Liver (tissue), 8 donors: ENCODE measurements at regions not wholly inside any gene's neighbourhood (a gene's known extent, or its start where the extent isn't known, plus 50 kb on each side); places are given as distances from the start of the nearest gene placed in this dataset.

Experiments used
- DNase-seq: peaks from one replicate; pipeline ENCODE4 v3.0.0-alpha.2; 2017; ENCODE audit warnings: low spot score
- H3K27ac ChIP-seq, 2 donors: one replicate each; pipeline ENCODE4 v1.7.0; 2013; ENCODE audit warnings: inconsistent platforms in 2 of 2, low read length in 2 of 2, control low read depth in 1 of 2, low read depth in 1 of 2, mild to moderate bottlenecking in 1 of 2
- H3K27me3 ChIP-seq, 4 donors: one replicate each; pipeline versions ENCODE4 v1.6.1 to v1.7.0; 2013; ENCODE audit warnings: low read length in 3 of 4, inconsistent platforms in 1 of 4, mild to moderate bottlenecking in 1 of 4, moderate library complexity in 1 of 4; ENCODE audit not compliant: control insufficient read depth in 4 of 4, insufficient read depth in 4 of 4
- H3K36me3 ChIP-seq, 4 donors: one replicate each; pipeline versions ENCODE4 v1.6.1 to v1.7.0; 2013; ENCODE audit warnings: low read length in 3 of 4, mild to moderate bottlenecking in 3 of 4, low read depth in 1 of 4, moderate library complexity in 1 of 4; ENCODE audit not compliant: control insufficient read depth in 4 of 4, insufficient read depth in 3 of 4
- H3K4me1 ChIP-seq, 4 donors: one replicate each; pipeline versions ENCODE4 v1.6.1 to v1.7.0; 2013; ENCODE audit warnings: low read length in 3 of 4, mild to moderate bottlenecking in 3 of 4, moderate library complexity in 1 of 4; ENCODE audit not compliant: control insufficient read depth in 4 of 4, insufficient read depth in 4 of 4
- H3K4me3 ChIP-seq, 3 donors: one replicate each; pipeline versions ENCODE4 v1.6.1 to v1.7.0; 2013; ENCODE audit warnings: low read length in 3 of 3, control low read depth in 1 of 3, low read depth in 1 of 3, mild to moderate bottlenecking in 1 of 3
- H3K9ac ChIP-seq, 2 donors: one replicate each; pipeline ENCODE4 v1.7.0; 2013; ENCODE audit warnings: low read length in 2 of 2, mild to moderate bottlenecking in 2 of 2, moderate library complexity in 2 of 2, control low read depth in 1 of 2, low read depth in 1 of 2
- H3K9me3 ChIP-seq, 4 donors: one replicate each; pipeline versions ENCODE4 v1.6.1 to v1.7.0; 2013; ENCODE audit warnings: low read length in 3 of 4; ENCODE audit not compliant: control insufficient read depth in 4 of 4
- CTCF ChIP-seq: fragments of 150-350 bp; IDR thresholded peaks from 2 replicates; pipeline ENCODE4 v1.5.1; 2017; ENCODE audit warnings: improper control_type of control experiment, low read depth, low read length; ENCODE audit not compliant: missing input control
- EGR1 ChIP-seq, 2 donors: IDR thresholded peaks; 2 replicates each; pipeline ENCODE4 v1.6.1; 2016 to 2018; ENCODE audit warnings: antibody characterized with exemption in 2 of 2, low read depth in 2 of 2
- FOXA2 ChIP-seq: IDR thresholded peaks from 2 replicates; pipeline ENCODE4 v1.6.1; 2016; ENCODE audit warnings: antibody characterized with exemption
- GABPA ChIP-seq, 2 donors: IDR thresholded peaks in 1 of 2; conservative IDR thresholded peaks in 1 of 2; 2 replicates each; pipeline ENCODE4 v1.6.1; 2016; ENCODE audit warnings: antibody characterized with exemption in 2 of 2, mild to moderate bottlenecking in 1 of 2, moderate library complexity in 1 of 2
- HNF4A ChIP-seq, 2 donors: conservative IDR thresholded peaks; 2 replicates each; pipeline ENCODE4 v1.6.1; 2016; ENCODE audit warnings: antibody characterized with exemption in 2 of 2, mild to moderate bottlenecking in 2 of 2
- HNF4G ChIP-seq: IDR thresholded peaks from 2 replicates; pipeline ENCODE4 v1.6.1; 2016; ENCODE audit warnings: antibody characterized with exemption
- NR2F2 ChIP-seq: IDR thresholded peaks from 2 replicates; pipeline ENCODE4 v1.6.1; 2016; ENCODE audit warnings: antibody characterized with exemption
- REST ChIP-seq: IDR thresholded peaks from 2 replicates; pipeline ENCODE4 v1.6.1; 2016; ENCODE audit warnings: antibody characterized with exemption, mild to moderate bottlenecking
- SP1 ChIP-seq: IDR thresholded peaks from 2 replicates; pipeline ENCODE4 v1.6.1; 2018; ENCODE audit warnings: antibody characterized with exemption, mild to moderate bottlenecking
- TAF1 ChIP-seq: conservative IDR thresholded peaks from 2 replicates; pipeline ENCODE4 v1.6.1; 2016; ENCODE audit warnings: antibody characterized with exemption, mild to moderate bottlenecking
- WGBS: extraction: QIAGEN DNeasy Blood & Tissue Kit; methylation state at CpG from one replicate; pipeline ENCODE4 v1.1.7; 2013; 5-methylcytosine and 5-hydroxymethylcytosine counted together
- donor health status: healthy.
- donor health status: healthy.
- donor health status: healthy.
- donor health status: healthy.
- donor health status: healthy.

DNA sequence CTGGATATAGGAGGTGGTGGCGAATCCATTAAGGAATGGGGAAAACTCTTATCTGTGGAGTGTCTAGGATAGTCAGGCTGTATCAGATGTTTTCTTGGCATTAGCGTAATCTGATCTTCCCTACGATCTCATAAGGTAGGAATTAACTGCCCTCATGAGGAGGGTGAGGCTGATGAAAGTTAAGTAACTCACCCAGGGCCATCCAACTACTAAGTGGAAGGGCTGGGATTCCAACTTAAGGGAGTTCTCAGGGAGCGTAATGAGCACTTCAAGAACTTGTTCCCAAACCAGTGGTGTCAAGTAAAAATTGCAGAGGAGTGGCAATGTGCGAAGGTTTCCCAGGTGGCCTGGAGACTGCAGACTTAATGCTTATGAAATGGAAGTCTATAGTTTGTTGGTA is 55.9 kb upstream of the OSBPL11 start:
- Histone ChIP-seq H3K4me3 (no peak overlapping the region), H3K27ac (no peak overlapping the region)
- DNase-seq: no peak

GRCh38 chr3:125652349-125652748 is 57.1 kb upstream of the OSBPL11 start:
- Histone ChIP-seq H3K9me3 (no peaks in the 10 kb centered on the region), H3K36me3 (no peaks in the 10 kb centered on the region), H3K9ac (no peak overlapping the region), H3K27me3 (no peaks in the 10 kb centered on the region), H3K4me3 (no peak overlapping the region), H3K27ac (no peak overlapping the region), H3K4me1 (peaks cover 5 to 12% (median 9%) of the 10 kb centered on the region in 4 donors)
- TF ChIP-seq CTCF: no peak
- TF ChIP-seq TAF1: no peak
- TF ChIP-seq HNF4G: no peak
- TF ChIP-seq REST: no peak
- TF ChIP-seq EGR1 (IDR thresholded peaks at IDR 0.05; ENCODE audit: low read depth in 2 of 2): no peak
- no peak for TF ChIP-seq FOXA2
- WGBS: 91% methylated on average over 4 of the region's 4 CpGs
- DNase-seq: no peak

More for the DNA sequence above, 55.9 kb upstream of the OSBPL11 start:
- Histone ChIP-seq H3K9me3 (no peaks in the 10 kb centered on the region), H3K36me3 (no peaks in the 10 kb centered on the region), H3K4me1 (peaks cover 5 to 20% (median 11%) of the 10 kb centered on the region in 4 donors), H3K9ac (no peak overlapping the region), H3K27me3 (no peaks in the 10 kb centered on the region)
- no peak for TF ChIP-seq EGR1 (IDR thresholded peaks at IDR 0.05; ENCODE audit: low read depth in 2 of 2)
- no peak for TF ChIP-seq FOXA2
- no peak for TF ChIP-seq TAF1
- TF ChIP-seq NR2F2: no peak
- TF ChIP-seq GABPA (IDR thresholded peaks at IDR 0.05 in 1 of 2, conservative IDR thresholded peaks at IDR 0.05 in 1 of 2): no peak
- no peak for TF ChIP-seq HNF4A (conservative IDR thresholded peaks at IDR 0.05)
- 92% methylated on average over 5 of the region's 5 CpGs for WGBS

DNA sequence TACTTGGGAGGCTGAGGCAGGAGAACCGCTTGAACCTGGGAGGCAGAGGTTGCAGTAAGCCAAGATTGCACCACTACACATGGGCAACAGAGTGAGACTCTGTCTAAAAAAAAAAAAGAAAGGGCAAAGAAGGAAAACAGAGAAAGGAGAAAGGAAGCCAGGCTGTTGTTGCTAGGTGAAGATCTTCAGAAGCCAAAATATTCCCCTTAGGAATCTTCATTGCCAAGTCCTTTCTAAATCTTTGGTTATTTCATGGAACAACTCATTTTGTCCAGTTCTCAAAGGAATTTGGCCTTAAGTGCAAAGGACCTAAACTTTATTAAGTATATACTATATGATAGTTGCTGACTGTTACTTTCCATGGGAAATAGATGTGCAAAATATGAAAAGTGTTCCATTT is 59.2 kb upstream of the OSBPL11 start:
- Histone ChIP-seq H3K9ac (no peak overlapping the region), H3K9me3 (no peaks in the 10 kb centered on the region), H3K27me3 (no peaks in the 10 kb centered on the region), H3K4me1 (no peaks in the 10 kb centered on the region), H3K27ac (no peak overlapping the region), H3K36me3 (no peaks in the 10 kb centered on the region), H3K4me3 (no peak overlapping the region)
- 96% methylated on average over 1 of the region's 1 CpG for WGBS
- TF ChIP-seq TAF1 (no peak), GABPA (IDR thresholded peaks at IDR 0.05 in 1 of 2, conservative IDR thresholded peaks at IDR 0.05 in 1 of 2) (no peak), SP1 (no peak)
- no peak for DNase-seq
